HG02623 (cell line): ENCODE measurements at regions not wholly inside any gene's neighbourhood (a gene's known extent, or its start where the extent isn't known, plus 50 kb on each side); places are given as distances from the start of the nearest gene placed in this dataset.
"Not testable (repeated sequence)": the region's sequence is repeated elsewhere in the genome, so short reads cannot be mapped to it uniquely, and the experiment has no call there.

ENCODE experiments used
- ATAC-seq: cut with Tn5 transposase; IDR thresholded peaks from one replicate; pipeline ENCODE4 v1.9.1; 2021; ENCODE audit warnings: moderate library complexity; ENCODE audit not compliant: unreplicated experiment

GRCh38 chr21:28334407-28334806, 658.3 kb downstream of the LTN1 start:
- no peak for ATAC-seq

- ATAC-seq: no peak
Observed at GRCh38 chr21:28333578-28334075, 659.0 kb downstream of the LTN1 start.

GRCh38 chr21:28332796-28333195, 659.9 kb downstream of the LTN1 start:
- ATAC-seq: no peak

- no peak for ATAC-seq
Observed at GRCh38 chr21:28325618-28326017, 667.1 kb downstream of the LTN1 start.

GRCh38 chr21:28324690-28325089, 668.0 kb downstream of the LTN1 start:
- ATAC-seq: no peak

- ATAC-seq: no peak
Observed at GRCh38 chr21:28317177-28317950, 675.3 kb downstream of the LTN1 start.

- no peak for ATAC-seq
Observed at GRCh38 chr21:28311411-28312190, 681.1 kb downstream of the LTN1 start.

- no peak for ATAC-seq
Observed at GRCh38 chr21:28310711-28311110, 682.0 kb downstream of the LTN1 start.

GRCh38 chr21:28310171-28310685, 682.4 kb downstream of the LTN1 start:
- ATAC-seq: no peak

GRCh38 chr21:28309596-28309995, 683.1 kb downstream of the LTN1 start:
- ATAC-seq: no peak

GRCh38 chr21:28308516-28308915, 684.2 kb downstream of the LTN1 start:
- no peak for ATAC-seq

GRCh38 chr21:28299946-28300345, 692.7 kb downstream of the LTN1 start:
- ATAC-seq: no peak

GRCh38 chr21:28298251-28298672, 694.4 kb downstream of the LTN1 start:
- no peak for ATAC-seq

GRCh38 chr21:28294051-28294450, 698.6 kb downstream of the LTN1 start:
- ATAC-seq: no peak

GRCh38 chr21:28283641-28284490, 708.8 kb downstream of the LTN1 start:
- no peak for ATAC-seq

- ATAC-seq: no peak
Observed at GRCh38 chr21:28282833-28283232, 709.8 kb downstream of the LTN1 start.

- not testable (repeated sequence) for ATAC-seq
Observed at GRCh38 chr21:28281357-28281756, 711.3 kb downstream of the LTN1 start.

GRCh38 chr21:28280611-28281010, 712.1 kb downstream of the LTN1 start:
- ATAC-seq: no peak

GRCh38 chr21:28277324-28277723, 715.4 kb downstream of the LTN1 start:
- ATAC-seq: no peak

GRCh38 chr21:28272272-28272992, 720.2 kb downstream of the LTN1 start:
- ATAC-seq: no peak
